Omental fat pad (tissue), 3 donors: ENCODE measurements at regions not wholly inside any gene's neighbourhood (a gene's known extent, or its start where the extent isn't known, plus 50 kb on each side); places are given as distances from the start of the nearest gene placed in this dataset.

ENCODE experiments used
- ATAC-seq: fragments of 150-250 bp; one replicate; pipeline ENCODE4 v1.9.1; 2016; ENCODE audit warnings: mild to moderate bottlenecking, moderate library complexity; ENCODE audit not compliant: low FRiP score
- DNase-seq: peaks from one replicate; pipeline ENCODE4 v3.0.0-alpha.2; 2019; ENCODE audit warnings: low spot score
- TF ChIP-seq, protein P1 (sequence below), 3 donors: fragments of 450-650 bp; IDR thresholded peaks; one replicate each; pipeline ENCODE4 v1.5.1; 2016 to 2017; ENCODE audit warnings: antibody characterized with exemption in 3 of 3, mild to moderate bottlenecking in 3 of 3, moderate library complexity in 2 of 3

GRCh38 chr3:194240766-194241165 lies 104.8 kb downstream of the HES1 start:
- DNase-seq (no peak), ATAC-seq (no peak)
- TF ChIP-seq, protein P1, sequence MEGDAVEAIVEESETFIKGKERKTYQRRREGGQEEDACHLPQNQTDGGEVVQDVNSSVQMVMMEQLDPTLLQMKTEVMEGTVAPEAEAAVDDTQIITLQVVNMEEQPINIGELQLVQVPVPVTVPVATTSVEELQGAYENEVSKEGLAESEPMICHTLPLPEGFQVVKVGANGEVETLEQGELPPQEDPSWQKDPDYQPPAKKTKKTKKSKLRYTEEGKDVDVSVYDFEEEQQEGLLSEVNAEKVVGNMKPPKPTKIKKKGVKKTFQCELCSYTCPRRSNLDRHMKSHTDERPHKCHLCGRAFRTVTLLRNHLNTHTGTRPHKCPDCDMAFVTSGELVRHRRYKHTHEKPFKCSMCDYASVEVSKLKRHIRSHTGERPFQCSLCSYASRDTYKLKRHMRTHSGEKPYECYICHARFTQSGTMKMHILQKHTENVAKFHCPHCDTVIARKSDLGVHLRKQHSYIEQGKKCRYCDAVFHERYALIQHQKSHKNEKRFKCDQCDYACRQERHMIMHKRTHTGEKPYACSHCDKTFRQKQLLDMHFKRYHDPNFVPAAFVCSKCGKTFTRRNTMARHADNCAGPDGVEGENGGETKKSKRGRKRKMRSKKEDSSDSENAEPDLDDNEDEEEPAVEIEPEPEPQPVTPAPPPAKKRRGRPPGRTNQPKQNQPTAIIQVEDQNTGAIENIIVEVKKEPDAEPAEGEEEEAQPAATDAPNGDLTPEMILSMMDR (IDR thresholded peaks at IDR 0.05): no peak

- TF ChIP-seq, protein P1 (IDR thresholded peaks at IDR 0.05): no peak
- DNase-seq (no peak), ATAC-seq (no peak)
These were observed 107.4 kb downstream of the HES1 start for GRCh38 chr3:194243172-194243837.

DNA sequence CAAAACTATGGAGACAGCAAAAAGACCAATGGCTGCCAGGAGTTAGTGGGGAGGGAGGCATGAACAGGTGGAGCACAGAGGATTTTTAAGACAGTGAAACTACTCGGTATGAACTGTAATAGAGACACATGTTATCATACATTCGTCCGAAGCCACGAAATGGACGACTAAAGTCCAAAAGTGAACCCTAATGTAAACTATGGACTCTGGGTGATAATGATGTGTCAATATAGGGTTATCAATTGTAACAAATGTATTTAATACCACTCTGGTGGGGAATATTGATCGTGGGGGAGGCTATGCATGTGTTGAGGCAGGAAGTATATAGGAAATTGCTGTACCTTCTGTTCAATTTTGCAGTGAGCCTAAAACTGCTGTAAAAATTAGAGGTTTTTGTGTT lies 107.0 kb downstream of the CPN2 start:
- ATAC-seq (no peak), DNase-seq (no peak)
- TF ChIP-seq, protein P1 (IDR thresholded peaks at IDR 0.05): no peak

DNA sequence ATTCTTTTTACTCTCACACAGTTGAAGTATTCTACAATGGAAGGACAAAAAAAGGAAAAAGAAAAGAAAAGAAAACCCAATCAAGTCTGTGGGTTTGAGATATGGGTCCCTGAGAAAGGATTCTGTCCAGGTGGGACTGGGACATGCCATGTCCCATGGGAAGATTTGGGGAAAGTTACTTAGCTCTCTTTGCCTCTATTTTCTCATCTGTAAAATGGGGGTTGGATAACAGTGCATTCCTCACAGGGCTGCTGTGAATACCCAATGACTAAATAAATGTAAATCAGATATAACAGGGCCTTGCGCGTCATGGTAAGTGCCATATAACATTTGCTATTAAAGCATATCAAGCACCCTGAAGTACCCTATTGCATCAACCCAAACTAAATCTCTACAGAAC lies 105.7 kb downstream of the CPN2 start:
- TF ChIP-seq, protein P1 (IDR thresholded peaks at IDR 0.05): no peak
- no peak for ATAC-seq
- DNase-seq: no peak

- TF ChIP-seq, protein P1 (IDR thresholded peaks at IDR 0.05): no peak
- DNase-seq: no peak
- no peak for ATAC-seq
These were observed 105.1 kb downstream of the CPN2 start for GRCh38 chr3:194245975-194246561.

- TF ChIP-seq, protein P1 (IDR thresholded peaks at IDR 0.05): no peak
- DNase-seq (no peak), ATAC-seq (no peak)
These were observed 104.3 kb downstream of the CPN2 start for GRCh38 chr3:194246709-194247349.

GRCh38 chr3:194247350-194247740 lies 103.8 kb downstream of the CPN2 start:
- no peak for ATAC-seq
- no peak for DNase-seq
- TF ChIP-seq, protein P1 (IDR thresholded peaks at IDR 0.05): no peak
